WTC11 (cell line): ENCODE measurements at regions not wholly inside any gene's neighbourhood (a gene's known extent, or its start where the extent isn't known, plus 50 kb on each side); places are given as distances from the start of the nearest gene placed in this dataset.

Experiments used
- ATAC-seq: fragments of 200-7000 bp; cut with Tn5 transposase; 2 replicates; pipeline ENCODE4 v1.10.0; 2021; ENCODE audit warnings: mild to moderate bottlenecking, moderate library complexity
- CTCF ChIA-PET: fragments of 300-600 bp; sonication (Branson Sonifier 250); formaldehyde crosslinking; loops from one replicate; lab custom pipeline; 2021; ENCODE audit warnings: antibody characterized with exemption; lab: Charles Lee
- POLR2A ChIA-PET: fragments of 350-600 bp; sonication (Branson Sonifier 250); formaldehyde crosslinking; loops from one replicate; lab custom pipeline; 2021; ENCODE audit warnings: antibody characterized with exemption; lab: Charles Lee
- DNase-seq: peaks from one replicate; pipeline ENCODE4 v3.0.0; 2021; ENCODE audit warnings: low spot score
- H3K27ac Mint-ChIP-seq: 2 replicates; pipeline ENCODE4 v1.8.0; 2021; ENCODE audit warnings: mixed read lengths
- H3K27me3 Mint-ChIP-seq: 2 replicates; pipeline ENCODE4 v1.8.0; 2021; ENCODE audit warnings: low read depth, mild to moderate bottlenecking, moderate library complexity, mixed read lengths
- H3K36me3 Mint-ChIP-seq: 2 replicates; pipeline ENCODE4 v1.8.0; 2021; ENCODE audit warnings: mixed read lengths
- H3K4me1 Mint-ChIP-seq: 2 replicates; pipeline ENCODE4 v1.8.0; 2022; ENCODE audit warnings: mixed read lengths
- H3K4me3 Mint-ChIP-seq: 2 replicates; pipeline ENCODE4 v1.8.0; 2021; ENCODE audit warnings: mild to moderate bottlenecking, moderate library complexity, mixed read lengths
- H3K9me3 Mint-ChIP-seq: 2 replicates; pipeline ENCODE4 v1.8.0; 2021; ENCODE audit warnings: mixed read lengths
- AR ChIP-seq: fragments of 250-450 bp; sonication (Bioruptor Pico); IDR thresholded peaks from 2 replicates; pipeline ENCODE4 v1.9.0; 2021; ENCODE audit warnings: mild to moderate bottlenecking
- CREM ChIP-seq: sonication (generic); formaldehyde crosslinking; IDR thresholded peaks from 2 replicates; pipeline ENCODE4 v1.8.1; 2022; ENCODE audit warnings: mild to moderate bottlenecking, missing genetic modification reagents, moderate library complexity
- CTCF ChIP-seq: fragments of 200-600 bp; IDR thresholded peaks from 2 replicates; pipeline ENCODE4 v1.8.0; 2022; ENCODE audit warnings: antibody characterized with exemption
- EMX1 ChIP-seq: fragments of 250-450 bp; sonication (Bioruptor Pico); IDR thresholded peaks from 2 replicates; pipeline ENCODE4 v1.8.0; 2021; ENCODE audit warnings: mild to moderate bottlenecking
- ESRRA ChIP-seq: sonication (generic); formaldehyde crosslinking; IDR thresholded peaks from 2 replicates; pipeline ENCODE4 v1.8.1; 2022; ENCODE audit warnings: mild to moderate bottlenecking, missing genetic modification reagents, borderline replicate concordance
- IRF2 ChIP-seq: sonication (generic); formaldehyde crosslinking; IDR thresholded peaks from 2 replicates; pipeline ENCODE4 v1.8.0; 2022; ENCODE audit warnings: low read depth, missing genetic modification reagents, borderline replicate concordance
- JAZF1 ChIP-seq: fragments of 250-450 bp; sonication (Bioruptor Pico); IDR thresholded peaks from 2 replicates; pipeline ENCODE4 v1.9.0; 2021; ENCODE audit warnings: moderate library complexity, mild to moderate bottlenecking, inconsistent platforms
- JUN ChIP-seq: sonication (generic); formaldehyde crosslinking; IDR thresholded peaks from 2 replicates; pipeline ENCODE4 v1.8.0; 2023; ENCODE audit warnings: mild to moderate bottlenecking, missing genetic modification reagents
- NFYB ChIP-seq: sonication (generic); formaldehyde crosslinking; conservative IDR thresholded peaks from 2 replicates; pipeline ENCODE4 v1.8.0; 2022; ENCODE audit warnings: low read depth, missing genetic modification reagents
- NR2C2 ChIP-seq: sonication (generic); formaldehyde crosslinking; IDR thresholded peaks from 2 replicates; pipeline ENCODE4 v1.8.0; 2022; ENCODE audit warnings: mild to moderate bottlenecking, missing genetic modification reagents
- PRDM15 ChIP-seq: sonication (generic); formaldehyde crosslinking; IDR thresholded peaks from 2 replicates; pipeline ENCODE4 v1.8.0; 2022; ENCODE audit warnings: missing genetic modification reagents
- RORB ChIP-seq: fragments of 250-450 bp; sonication (Bioruptor Pico); IDR thresholded peaks from 2 replicates; pipeline ENCODE4 v1.9.0; 2021; ENCODE audit warnings: mild to moderate bottlenecking
- SMAD4 ChIP-seq: sonication (generic); formaldehyde crosslinking; IDR thresholded peaks from 2 replicates; pipeline ENCODE4 v1.8.0; 2022; ENCODE audit warnings: mild to moderate bottlenecking, missing genetic modification reagents
- SP1 ChIP-seq: sonication (generic); formaldehyde crosslinking; conservative IDR thresholded peaks from 2 replicates; pipeline ENCODE4 v1.8.1; 2022; ENCODE audit warnings: missing genetic modification reagents
- TCF7 ChIP-seq: sonication (generic); formaldehyde crosslinking; IDR thresholded peaks from 2 replicates; pipeline ENCODE4 v1.8.0; 2022; ENCODE audit warnings: mild to moderate bottlenecking, low read depth, missing genetic modification reagents, moderate library complexity
- ZNF263 ChIP-seq: sonication (generic); formaldehyde crosslinking; IDR thresholded peaks from 2 replicates; pipeline ENCODE4 v1.8.1; 2022; ENCODE audit warnings: low read depth, mild to moderate bottlenecking, moderate library complexity, missing genetic modification reagents
- ZNF425 ChIP-seq: fragments of 250-450 bp; sonication (Bioruptor Pico); conservative IDR thresholded peaks from 2 replicates; pipeline ENCODE4 v1.9.0; 2021; ENCODE audit warnings: mild to moderate bottlenecking
- ZNF512 ChIP-seq: sonication (generic); formaldehyde crosslinking; IDR thresholded peaks from 2 replicates; pipeline ENCODE4 v1.8.1; 2022; ENCODE audit warnings: missing genetic modification reagents, borderline replicate concordance
- ZNF671 ChIP-seq: fragments of 250-450 bp; sonication (Bioruptor Pico); IDR thresholded peaks from 2 replicates; pipeline ENCODE4 v1.8.0; 2021; ENCODE audit warnings: mild to moderate bottlenecking

GRCh38 chr16:22674832-22675191 lies 139.2 kb upstream of the HS3ST2 start:
- H3K27ac Mint-ChIP-seq = no peak overlapping the region
- TF ChIP-seq NR2C2 (CRISPR knock-in tag) = no peak
- TF ChIP-seq, all 79 proteins: peak for 0
- H3K27me3 Mint-ChIP-seq = no peaks in the 10 kb centered on the region
- no peaks in the 10 kb centered on the region for H3K36me3 Mint-ChIP-seq
- ChIA-PET POLR2A (no interaction called here), CTCF (no interaction called here)
- DNase-seq = no peak
- ATAC-seq = no peak
- H3K4me1 Mint-ChIP-seq = no peaks in the 10 kb centered on the region
- H3K9me3 Mint-ChIP-seq = peaks cover 5% of the 10 kb centered on the region
- H3K4me3 Mint-ChIP-seq = no peak overlapping the region

- ChIA-PET POLR2A (interaction anchor here (0.6 kb wide), 1 partner anchor 1081 kb away, joined by 3 read pairs; no protein-coding TSS in a partner anchor), CTCF (no interaction called here)
- peaks cover 5% of the 10 kb centered on the region for H3K9me3 Mint-ChIP-seq
- DNase-seq (no peak), ATAC-seq (no peak)
- H3K4me1 Mint-ChIP-seq = no peaks in the 10 kb centered on the region
- H3K27me3 Mint-ChIP-seq = no peaks in the 10 kb centered on the region
- H3K36me3 Mint-ChIP-seq = no peaks in the 10 kb centered on the region
- H3K27ac Mint-ChIP-seq = no peak overlapping the region
- H3K4me3 Mint-ChIP-seq = no peak overlapping the region
- TF ChIP-seq CTCF (no peak), IRF2 (no peak), EMX1 (CRISPR knock-in tag) (no peak), JAZF1 (no peak), AR (CRISPR knock-in tag) (no peak), ESRRA (CRISPR knock-in tag) (no peak), ZNF671 (CRISPR knock-in tag) (no peak), JUN (CRISPR knock-in tag) (no peak), ZNF512 (CRISPR knock-in tag) (no peak), PRDM15 (CRISPR knock-in tag) (no peak), SP1 (CRISPR knock-in tag) (no peak), CREM (CRISPR knock-in tag) (no peak), NFYB (CRISPR knock-in tag) (no peak), ZNF425 (CRISPR knock-in tag) (no peak), ZNF263 (CRISPR knock-in tag) (no peak), RORB (no peak), TCF7 (CRISPR knock-in tag) (no peak), SMAD4 (no peak)
Observed at GRCh38 chr16:22675745-22676540, 138.0 kb upstream of the HS3ST2 start.
